AML-193 (cell line): ENCODE measurements at regions not wholly inside any gene's neighbourhood (a gene's known extent, or its start where the extent isn't known, plus 50 kb on each side); places are given as distances from the start of the nearest gene placed in this dataset.
A peak's percentile ranks its signal among the peaks of the same experiment; 100 is the strongest.

Experiments used
- DNase-seq, 2 experiments: peaks; one replicate each; lab custom pipeline; 2025; lab: John Stamatoyannopoulos, UW

DNA sequence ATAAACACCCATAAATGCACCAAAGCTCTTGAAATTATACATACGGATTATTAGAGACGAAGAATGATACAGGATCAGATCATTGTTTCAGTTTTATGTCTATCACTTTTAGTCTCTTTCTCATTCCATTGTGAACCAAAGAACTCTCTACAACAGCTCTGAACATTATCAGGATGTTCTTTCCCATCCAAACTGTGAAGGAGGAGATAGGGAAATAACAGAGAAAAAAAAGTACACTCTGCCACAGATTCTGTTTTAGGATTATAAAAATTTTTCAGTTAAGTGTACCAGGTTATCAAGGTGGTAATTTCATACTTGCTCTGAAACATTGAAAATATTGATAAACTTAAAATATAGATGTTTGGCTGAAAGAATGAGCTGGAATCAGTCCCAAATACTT lies 270.9 kb downstream of the MZT1 start:
- DNase-seq, result no peak

DNA sequence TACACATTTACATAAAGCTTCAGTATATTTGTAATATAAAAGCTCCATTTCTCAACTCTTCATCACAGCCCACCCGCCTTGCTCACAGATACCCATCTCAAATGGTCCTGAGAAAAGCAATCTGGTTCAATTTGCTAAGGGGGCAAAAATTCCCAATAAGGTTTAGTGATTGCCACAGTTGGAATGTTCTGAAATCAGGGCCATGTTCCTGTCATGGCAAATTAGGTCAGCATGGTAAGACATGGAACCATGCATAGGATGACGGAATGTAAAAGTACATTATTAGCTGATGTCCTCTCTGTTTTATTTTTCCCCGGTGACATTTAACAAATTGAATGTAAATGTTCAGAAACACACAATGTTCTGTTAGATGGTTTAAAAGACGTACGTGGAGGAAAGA lies 274.3 kb downstream of the MZT1 start:
- no peak for DNase-seq

- no peak for DNase-seq
These were observed 279.3 kb downstream of the MZT1 start for GRCh38 chr13:72448082-72448481.

GRCh38 chr13:72444999-72445398 lies 282.4 kb downstream of the MZT1 start:
- no peak for DNase-seq

GRCh38 chr13:72437458-72437857 lies 290.0 kb downstream of the MZT1 start:
- DNase-seq, result no peak

DNA sequence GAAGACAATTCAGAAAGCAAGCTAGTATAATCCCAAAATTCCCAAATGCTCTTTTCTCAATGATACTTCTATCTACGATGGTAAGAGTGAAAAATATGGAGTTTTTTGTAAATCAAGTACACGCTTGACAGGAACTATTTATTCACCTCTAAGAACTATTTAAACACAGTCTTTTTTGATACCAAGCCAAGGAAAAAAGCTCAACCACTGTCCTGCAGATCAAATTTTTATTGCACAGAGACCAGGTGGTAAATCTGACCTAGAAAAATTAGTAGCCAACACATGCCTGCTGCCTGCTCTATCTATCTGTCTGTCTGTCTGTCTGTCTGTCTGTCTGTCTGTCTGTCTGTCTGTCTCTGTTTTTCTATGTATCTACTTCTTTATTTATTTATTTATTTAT lies 292.2 kb downstream of the MZT1 start:
- DNase-seq, result no peak

DNA sequence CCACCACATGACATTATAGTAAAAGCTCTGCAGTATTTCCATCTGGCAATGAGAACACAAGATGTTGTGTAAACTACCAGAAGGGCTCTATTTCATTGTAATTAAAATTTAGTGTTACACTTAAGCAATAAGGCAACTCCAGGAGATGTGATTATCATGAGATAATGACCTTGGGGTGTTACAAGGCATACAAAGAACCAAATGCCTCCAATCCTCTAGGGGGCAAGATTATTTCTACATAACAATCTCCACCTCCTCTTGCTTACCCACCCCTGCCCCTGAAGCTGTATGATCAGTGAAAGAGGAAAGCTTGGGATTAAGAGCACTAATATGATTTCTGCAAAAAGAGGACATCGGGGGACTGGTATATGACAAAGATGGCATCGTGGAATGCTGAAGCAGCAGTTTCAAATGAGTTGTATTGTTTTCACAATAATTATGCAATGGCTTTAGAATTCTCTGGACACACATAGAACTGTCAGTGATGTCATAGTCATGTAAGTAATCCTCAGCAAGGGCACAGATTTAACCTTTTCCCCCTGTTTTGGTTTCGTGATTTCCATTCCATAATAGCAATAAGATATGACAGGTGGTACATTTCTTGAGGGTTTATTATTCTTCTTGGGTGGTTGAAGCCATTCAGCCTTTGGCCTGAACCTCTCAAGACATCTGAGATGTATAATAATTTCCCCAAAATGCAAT lies 295.3 kb downstream of the MZT1 start:
- DNase-seq, result no peak

GRCh38 chr13:72430923-72431322 lies 296.5 kb downstream of the MZT1 start:
- DNase-seq, result no peak

DNA sequence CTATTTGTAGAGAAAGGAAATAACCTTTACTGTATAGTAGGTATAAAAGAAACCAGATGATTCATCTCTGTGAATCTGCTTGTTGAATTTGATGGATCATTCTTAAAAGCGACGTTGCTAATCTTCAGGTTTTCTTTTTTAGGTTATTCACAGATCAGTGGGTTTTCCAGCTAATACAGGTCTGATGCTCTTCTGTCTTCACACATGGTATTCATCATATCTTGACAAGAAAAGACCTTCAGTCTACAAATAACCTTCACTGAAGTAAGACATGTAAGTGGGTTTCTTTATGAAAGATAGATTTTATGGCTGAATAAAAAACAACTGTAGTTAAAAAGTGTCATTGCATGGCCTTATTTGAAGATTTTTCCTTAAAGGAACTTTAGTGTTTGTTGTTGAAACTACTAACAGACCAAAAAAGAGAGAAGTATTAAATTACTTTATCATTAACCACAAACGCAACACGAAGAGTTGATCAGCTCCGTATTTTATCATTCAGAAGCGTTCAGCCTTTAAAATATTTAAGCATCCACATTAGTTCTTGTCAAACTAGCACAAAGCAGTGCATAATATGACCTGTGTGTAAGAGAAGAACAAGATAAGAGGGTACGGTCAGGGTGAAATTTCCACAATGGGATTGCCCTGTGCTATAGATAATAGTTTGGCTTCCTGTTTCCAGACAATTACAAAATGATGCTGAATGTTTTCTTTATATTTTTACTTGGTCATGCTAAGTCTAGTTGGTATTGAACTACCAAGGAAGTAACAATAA lies 299.5 kb downstream of the MZT1 start:
- no peak for DNase-seq

- DNase-seq, result no peak
These were observed 303.4 kb downstream of the MZT1 start for GRCh38 chr13:72424059-72424458.

DNA sequence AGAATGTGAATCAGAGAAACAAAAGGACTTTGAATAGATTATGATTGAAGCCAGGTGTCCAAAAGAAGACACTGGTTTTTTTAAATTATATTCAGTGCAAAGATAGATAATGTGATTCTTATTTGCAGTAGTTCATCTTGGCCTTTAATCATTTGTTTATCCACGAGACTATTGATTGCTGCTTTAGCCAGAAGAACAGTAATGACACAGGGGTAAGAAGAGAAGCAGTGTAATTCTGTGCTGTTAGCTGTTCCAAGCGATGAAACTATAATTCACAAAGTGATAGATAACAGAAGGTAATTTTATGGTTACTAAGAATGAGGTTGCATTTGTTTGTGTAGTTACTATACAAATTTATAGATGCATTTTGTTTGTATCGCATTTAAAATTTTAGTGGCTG lies 311.6 kb downstream of the MZT1 start:
- DNase-seq, result no peak

DNA sequence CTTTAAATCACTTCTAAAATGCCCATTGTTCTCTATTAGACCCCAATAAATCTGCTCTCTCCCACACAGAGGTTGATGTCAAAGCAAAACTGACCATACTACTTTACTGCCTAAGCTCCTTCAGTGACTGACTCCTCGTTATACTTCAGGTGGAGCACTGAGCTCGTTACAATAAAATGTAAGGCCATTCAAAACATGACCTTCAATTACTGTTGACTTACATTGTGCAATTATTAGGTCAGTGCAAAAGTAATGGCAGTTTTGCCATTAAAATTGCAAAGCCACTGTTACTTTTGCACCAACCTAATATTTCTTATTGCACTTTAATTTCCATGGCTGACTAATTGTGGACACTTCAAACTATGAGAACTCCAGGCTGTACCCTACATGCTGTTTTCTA lies 314.9 kb downstream of the MZT1 start:
- no peak for DNase-seq

GRCh38 chr13:72405441-72405840 lies 322.0 kb downstream of the MZT1 start:
- no peak for DNase-seq

GRCh38 chr13:72403396-72404010 lies 323.9 kb downstream of the MZT1 start:
- DNase-seq, result no peak

DNA sequence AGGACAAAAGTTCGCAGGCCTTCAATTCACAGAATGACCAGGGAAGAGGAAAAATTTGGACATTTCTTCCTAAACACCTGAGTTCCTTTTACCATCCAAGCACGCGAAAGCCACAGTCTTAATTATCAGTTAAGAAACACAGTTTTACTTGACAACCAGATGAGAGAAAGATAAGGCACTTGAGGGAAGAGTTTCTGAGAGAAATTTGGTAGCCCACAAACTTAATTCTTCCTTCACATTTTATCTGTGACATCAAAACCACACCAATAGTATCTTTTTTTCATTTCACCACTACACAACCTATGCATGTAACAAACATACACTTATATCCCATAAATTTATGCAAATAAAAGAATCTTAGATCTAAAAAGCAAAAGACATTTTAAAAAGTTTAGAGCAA lies 326.6 kb downstream of the MZT1 start:
- DNase-seq, result no peak

DNA sequence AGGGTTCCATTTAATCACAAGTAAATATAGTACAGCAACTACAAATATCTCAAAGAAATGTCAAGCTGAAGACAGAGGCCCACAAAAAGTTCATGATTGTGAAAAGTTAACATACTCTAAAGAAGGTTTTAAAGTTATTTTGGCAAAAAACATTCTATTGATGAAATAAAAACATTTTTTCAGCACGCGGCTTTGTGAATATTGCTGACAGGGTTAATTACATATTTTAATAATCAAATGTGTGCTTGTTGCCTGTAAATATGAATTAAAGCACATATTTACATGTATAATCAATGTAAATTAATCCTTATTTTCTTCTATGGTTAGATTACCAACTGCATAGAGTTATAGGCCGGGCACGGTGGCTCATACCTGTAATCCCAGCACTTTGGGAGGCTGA lies 328.1 kb downstream of the MZT1 start:
- no peak for DNase-seq

- DNase-seq, result no peak
These were observed 330.2 kb downstream of the MZT1 start for GRCh38 chr13:72397265-72397664.

- DNase-seq, result no peak
These were observed 336.5 kb downstream of the MZT1 start for GRCh38 chr13:72390909-72391308.

GRCh38 chr13:72386138-72386684 lies 341.2 kb downstream of the MZT1 start:
- no peak for DNase-seq

DNA sequence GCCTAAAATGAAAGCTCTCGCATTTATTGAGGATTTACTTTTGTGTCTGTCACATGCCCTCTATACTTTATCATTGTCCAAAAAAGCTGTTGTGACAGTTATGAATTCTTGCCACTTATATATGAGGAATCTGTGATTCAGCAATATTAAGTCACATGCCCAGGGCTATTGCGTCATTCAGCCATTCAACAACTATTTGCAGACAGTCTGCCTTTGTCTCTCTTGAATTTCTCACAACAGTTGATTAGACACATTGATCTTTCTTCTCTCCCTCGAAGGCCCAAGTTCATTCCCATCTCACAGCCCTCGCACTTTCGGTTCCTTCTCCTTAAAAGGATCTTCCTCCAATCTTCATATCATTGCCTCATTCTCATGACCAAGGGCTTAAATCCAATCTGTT lies 342.6 kb downstream of the MZT1 start:
- peak; percentile 78 to 85 for DNase-seq

DNA sequence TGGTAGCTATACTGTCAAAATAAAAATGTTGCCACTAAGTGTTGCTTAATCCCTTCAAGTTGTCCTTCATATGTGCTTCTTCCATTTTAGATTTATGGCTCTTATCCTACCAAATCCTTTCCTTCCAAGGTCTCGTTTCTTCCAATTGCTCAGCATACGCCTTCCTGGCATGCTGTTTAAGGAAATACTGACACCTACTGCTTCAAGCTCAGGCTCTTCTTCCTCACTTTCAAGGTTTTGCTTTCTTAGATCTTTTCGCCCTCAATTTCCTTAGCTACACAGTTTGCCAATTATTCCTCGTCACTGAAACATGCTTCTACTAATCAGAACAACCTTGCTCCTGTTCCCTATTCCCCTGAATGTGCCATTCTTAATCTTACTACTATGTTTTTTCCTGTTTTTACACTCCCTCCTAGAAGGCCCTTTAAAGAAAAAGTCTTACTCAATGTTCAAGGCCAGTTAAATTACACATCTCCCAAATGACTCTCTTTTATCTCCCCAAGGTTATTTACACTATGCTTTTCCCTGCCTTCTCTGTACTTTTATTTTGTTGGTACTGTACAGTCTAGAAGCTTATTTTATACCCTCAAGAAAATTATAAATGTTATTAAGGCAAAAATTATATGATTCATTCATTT lies 343.1 kb downstream of the MZT1 start:
- peak in 1 of 2 experiments; percentile 16 for DNase-seq

DNA sequence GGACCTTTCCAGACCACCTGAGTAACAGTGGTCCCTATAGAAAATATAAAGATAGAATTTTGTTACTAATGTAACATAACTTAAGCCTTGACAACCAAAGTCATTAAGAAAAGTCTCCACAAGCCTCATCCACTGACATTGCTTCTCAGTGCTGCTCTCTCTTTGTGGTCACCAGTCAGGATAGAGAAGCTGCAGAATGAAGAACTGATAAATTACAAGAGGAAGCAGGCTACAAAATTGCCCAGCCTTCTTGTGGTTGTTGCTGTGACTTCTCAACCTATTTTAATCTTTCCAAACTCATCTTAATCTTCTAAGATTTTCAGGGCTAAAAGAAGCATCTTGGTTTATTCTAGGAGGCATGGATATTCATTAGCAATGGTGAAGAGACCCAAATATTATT lies 343.8 kb downstream of the MZT1 start:
- peak; percentile 74 to 85 for DNase-seq
